ENCODE measurements at regions not wholly inside any gene's neighbourhood (a gene's known extent, or its start where the extent isn't known, plus 50 kb on each side); places are given as distances from the start of the nearest gene placed in this dataset.

GRCh38 chr13:44199627-44200207, 173.9 kb upstream of the SERP2 start:
- in situ Hi-C loops (cut with HindIII; ENCODE audit: low sequenced_read_pairs): no loop called here
- DNase-seq (ENCODE audit: low read depth, low spot score): no peak
- H3K4me3 ChIP-seq (ENCODE audit: low read depth, low read length): no peak overlapping the region
- no peak for TF ChIP-seq CTCF (IDR thresholded peaks at IDR 0.05; ENCODE audit: low read depth, low read length)

GRCh38 chr13:44206434-44206833, 167.2 kb upstream of the SERP2 start:
- no peak overlapping the region for H3K4me3 ChIP-seq (ENCODE audit: low read depth, low read length)
- DNase-seq (ENCODE audit: low read depth, low spot score): no peak
- TF ChIP-seq CTCF (IDR thresholded peaks at IDR 0.05; ENCODE audit: low read depth, low read length): no peak
- in situ Hi-C loops (cut with HindIII; ENCODE audit: low sequenced_read_pairs): no loop called here

GRCh38 chr13:44207476-44207875, 166.1 kb upstream of the SERP2 start:
- no peak for DNase-seq (ENCODE audit: low read depth, low spot score)
- in situ Hi-C loops (cut with HindIII; ENCODE audit: low sequenced_read_pairs): no loop called here
- TF ChIP-seq CTCF (IDR thresholded peaks at IDR 0.05; ENCODE audit: low read depth, low read length): no peak
- no peak overlapping the region for H3K4me3 ChIP-seq (ENCODE audit: low read depth, low read length)

GRCh38 chr13:44210525-44210924, 163.1 kb upstream of the SERP2 start:
- H3K4me3 ChIP-seq (ENCODE audit: low read depth, low read length): no peak overlapping the region
- DNase-seq (ENCODE audit: low read depth, low spot score): no peak
- TF ChIP-seq CTCF (IDR thresholded peaks at IDR 0.05; ENCODE audit: low read depth, low read length): no peak
- in situ Hi-C loops (cut with HindIII; ENCODE audit: low sequenced_read_pairs): no loop called here

GRCh38 chr13:44211286-44211685, 162.3 kb upstream of the SERP2 start:
- in situ Hi-C loops (cut with HindIII; ENCODE audit: low sequenced_read_pairs): no loop called here
- no peak for DNase-seq (ENCODE audit: low read depth, low spot score)
- TF ChIP-seq CTCF (IDR thresholded peaks at IDR 0.05; ENCODE audit: low read depth, low read length): no peak
- no peak overlapping the region for H3K4me3 ChIP-seq (ENCODE audit: low read depth, low read length)

GRCh38 chr13:44211704-44212346, 161.8 kb upstream of the SERP2 start:
- no peak for DNase-seq (ENCODE audit: low read depth, low spot score)
- in situ Hi-C loops (cut with HindIII; ENCODE audit: low sequenced_read_pairs): no loop called here
- no peak for TF ChIP-seq CTCF (IDR thresholded peaks at IDR 0.05; ENCODE audit: low read depth, low read length)
- no peak overlapping the region for H3K4me3 ChIP-seq (ENCODE audit: low read depth, low read length)

Data from astrocyte of the spinal cord (primary cell).